ENCODE measurements at regions not wholly inside any gene's neighbourhood (a gene's known extent, or its start where the extent isn't known, plus 50 kb on each side); places are given as distances from the start of the nearest gene placed in this dataset.

- H3K36me3 Mint-ChIP-seq (ENCODE audit: low read depth), result no peaks in the 10 kb centered on the region
- peaks cover 3% of the 10 kb centered on the region for H3K9me3 Mint-ChIP-seq
- DNase-seq, result no peak
- peaks cover 13% of the 10 kb centered on the region for H3K4me1 Mint-ChIP-seq (ENCODE audit: low read depth)
- CTCF ChIA-PET, result no interaction called here
- no peaks in the 10 kb centered on the region for H3K27me3 Mint-ChIP-seq (ENCODE audit: low read depth)
- peak overlapping the region; percentile 12 for H3K27ac Mint-ChIP-seq
- intact Hi-C loops (cut with micrococcal nuclease), result no loop called here
- H3K4me3 Mint-ChIP-seq, result no peak overlapping the region
Measured at GRCh38 chr18:70641156-70641775, 352.4 kb downstream of the SOCS6 start.

GRCh38 chr18:70640336-70640887 lies 351.6 kb downstream of the SOCS6 start:
- Mint-ChIP-seq H3K36me3 (ENCODE audit: low read depth) (no peaks in the 10 kb centered on the region), H3K27ac (peak overlapping the region; percentile 53), H3K4me3 (peak overlapping the region; percentile 30), H3K4me1 (ENCODE audit: low read depth) (peaks cover 11% of the 10 kb centered on the region), H3K27me3 (ENCODE audit: low read depth) (no peaks in the 10 kb centered on the region), H3K9me3 (peaks cover 3% of the 10 kb centered on the region)
- intact Hi-C loops (cut with micrococcal nuclease), result no loop called here
- CTCF ChIA-PET, result no interaction called here
- no peak for DNase-seq

GRCh38 chr18:70636991-70637390 lies 348.1 kb downstream of the SOCS6 start:
- no peak overlapping the region for H3K27ac Mint-ChIP-seq
- H3K4me3 Mint-ChIP-seq, result no peak overlapping the region
- H3K27me3 Mint-ChIP-seq (ENCODE audit: low read depth), result no peaks in the 10 kb centered on the region
- intact Hi-C loops (cut with micrococcal nuclease), result no loop called here
- H3K9me3 Mint-ChIP-seq, result peaks cover 3% of the 10 kb centered on the region
- H3K4me1 Mint-ChIP-seq (ENCODE audit: low read depth), result peaks cover 20% of the 10 kb centered on the region
- DNase-seq, result no peak
- no peaks in the 10 kb centered on the region for H3K36me3 Mint-ChIP-seq (ENCODE audit: low read depth)
- CTCF ChIA-PET, result interaction anchor here (0.9 to 2.2 kb wide), 2 partner anchors 9 to 10 kb away, joined by 3 to 5 read pairs; no protein-coding TSS in a partner anchor

GRCh38 chr18:70634576-70635147 lies 345.8 kb downstream of the SOCS6 start:
- no peak overlapping the region for H3K4me3 Mint-ChIP-seq
- peaks cover 3% of the 10 kb centered on the region for H3K36me3 Mint-ChIP-seq (ENCODE audit: low read depth)
- H3K27me3 Mint-ChIP-seq (ENCODE audit: low read depth), result no peaks in the 10 kb centered on the region
- DNase-seq, result no peak
- peaks cover 20% of the 10 kb centered on the region for H3K4me1 Mint-ChIP-seq (ENCODE audit: low read depth)
- peaks cover 7% of the 10 kb centered on the region for H3K9me3 Mint-ChIP-seq
- CTCF ChIA-PET, result interaction anchor here (2.2 kb wide), 1 partner anchor 8 kb away, joined by 5 read pairs; no protein-coding TSS in a partner anchor
- intact Hi-C loops (cut with micrococcal nuclease), result no loop called here
- H3K27ac Mint-ChIP-seq, result no peak overlapping the region

GRCh38 chr18:70627182-70627802 lies 338.4 kb downstream of the SOCS6 start:
- H3K4me3 Mint-ChIP-seq, result peak overlapping the region; percentile 22
- peaks cover 3% of the 10 kb centered on the region for H3K9me3 Mint-ChIP-seq
- DNase-seq, result no peak
- H3K36me3 Mint-ChIP-seq (ENCODE audit: low read depth), result peaks cover 3% of the 10 kb centered on the region
- CTCF ChIA-PET, result interaction anchor here (1.0 to 1.4 kb wide), 3 partner anchors 9 to 43 kb away, joined by 3 to 5 read pairs (median 4); no protein-coding TSS in a partner anchor
- peak overlapping the region; percentile 1 for H3K27ac Mint-ChIP-seq
- H3K27me3 Mint-ChIP-seq (ENCODE audit: low read depth), result no peaks in the 10 kb centered on the region
- H3K4me1 Mint-ChIP-seq (ENCODE audit: low read depth), result peaks cover 65% of the 10 kb centered on the region
- intact Hi-C loops (cut with micrococcal nuclease), result loop anchor here (2.0 to 10.0 kb wide), 2 partner anchors 32 to 422 kb away; partner anchors contain the start of gene RTTN

- Mint-ChIP-seq H3K4me3 (no peak overlapping the region), H3K9me3 (no peaks in the 10 kb centered on the region), H3K36me3 (ENCODE audit: low read depth) (no peaks in the 10 kb centered on the region), H3K27me3 (ENCODE audit: low read depth) (no peaks in the 10 kb centered on the region), H3K27ac (no peak overlapping the region), H3K4me1 (ENCODE audit: low read depth) (peaks cover 77% of the 10 kb centered on the region)
- DNase-seq, result no peak
- intact Hi-C loops (cut with micrococcal nuclease), result loop anchor here (10.0 kb wide), 1 partner anchor 418 kb away; the partner anchor contains the start of gene RTTN
- CTCF ChIA-PET, result interaction anchor here (1.0 to 1.1 kb wide), 3 partner anchors 19 to 132 kb away, joined by 3 to 4 read pairs (median 3); no protein-coding TSS in a partner anchor
Measured at GRCh38 chr18:70622622-70623419, 334.0 kb downstream of the SOCS6 start.

- no peak for DNase-seq
- intact Hi-C loops (cut with micrococcal nuclease), result loop anchor here (10.0 kb wide), 1 partner anchor 417 kb away; the partner anchor contains the start of gene RTTN
- Mint-ChIP-seq H3K9me3 (peaks cover 3% of the 10 kb centered on the region), H3K27ac (peak overlapping the region; percentile 91), H3K36me3 (ENCODE audit: low read depth) (no peaks in the 10 kb centered on the region), H3K4me3 (peak overlapping the region; percentile 66), H3K4me1 (ENCODE audit: low read depth) (peaks cover 67% of the 10 kb centered on the region), H3K27me3 (ENCODE audit: low read depth) (no peaks in the 10 kb centered on the region)
- CTCF ChIA-PET, result interaction anchor here (1.1 kb wide), 1 partner anchor 22 kb away, joined by 3 read pairs; no protein-coding TSS in a partner anchor
Measured at GRCh38 chr18:70621710-70622109, 332.9 kb downstream of the SOCS6 start.

GRCh38 chr18:70620837-70621612 lies 332.2 kb downstream of the SOCS6 start:
- DNase-seq, result no peak
- intact Hi-C loops (cut with micrococcal nuclease), result loop anchor here (10.0 kb wide), 1 partner anchor 416 kb away; the partner anchor contains the start of gene RTTN
- H3K36me3 Mint-ChIP-seq (ENCODE audit: low read depth), result no peaks in the 10 kb centered on the region
- H3K4me1 Mint-ChIP-seq (ENCODE audit: low read depth), result peaks cover 66% of the 10 kb centered on the region
- peaks cover 8% of the 10 kb centered on the region for H3K9me3 Mint-ChIP-seq
- H3K4me3 Mint-ChIP-seq, result no peak overlapping the region
- CTCF ChIA-PET, result interaction anchor here (1.1 kb wide), 1 partner anchor 21 kb away, joined by 3 read pairs; no protein-coding TSS in a partner anchor
- no peaks in the 10 kb centered on the region for H3K27me3 Mint-ChIP-seq (ENCODE audit: low read depth)
- H3K27ac Mint-ChIP-seq, result peak overlapping the region; percentile 44

GRCh38 chr18:70617020-70617763 lies 328.3 kb downstream of the SOCS6 start:
- no peak for DNase-seq
- Mint-ChIP-seq H3K4me1 (ENCODE audit: low read depth) (peaks cover 30% of the 10 kb centered on the region), H3K27ac (no peak overlapping the region), H3K36me3 (ENCODE audit: low read depth) (no peaks in the 10 kb centered on the region), H3K27me3 (ENCODE audit: low read depth) (no peaks in the 10 kb centered on the region), H3K9me3 (peaks cover 10% of the 10 kb centered on the region), H3K4me3 (no peak overlapping the region)
- CTCF ChIA-PET, result interaction anchor here (0.5 kb wide), 1 partner anchor 315 kb away, joined by 9 read pairs; no protein-coding TSS in a partner anchor
- intact Hi-C loops (cut with micrococcal nuclease), result no loop called here

- H3K9me3 Mint-ChIP-seq, result no peaks in the 10 kb centered on the region
- no peaks in the 10 kb centered on the region for H3K27me3 Mint-ChIP-seq (ENCODE audit: low read depth)
- peaks cover 2% of the 10 kb centered on the region for H3K36me3 Mint-ChIP-seq (ENCODE audit: low read depth)
- DNase-seq, result no peak
- peaks cover 15% of the 10 kb centered on the region for H3K4me1 Mint-ChIP-seq (ENCODE audit: low read depth)
- peak overlapping the region; percentile 36 for H3K27ac Mint-ChIP-seq
- H3K4me3 Mint-ChIP-seq, result peak overlapping the region; percentile 30
- CTCF ChIA-PET, result interaction anchor here (0.6 to 2.0 kb wide), 6 partner anchors 9 to 405 kb away, joined by 3 to 7 read pairs (median 4); no protein-coding TSS in a partner anchor
- intact Hi-C loops (cut with micrococcal nuclease), result no loop called here
Measured at GRCh38 chr18:70600225-70600925, 311.5 kb downstream of the SOCS6 start.

Data from activated naive CD4-positive, alpha-beta T cell treated with anti-CD3 and anti-CD28 coated beads for 36 hours (primary cell).